Mononuclear cell (primary cell): ENCODE measurements at regions not wholly inside any gene's neighbourhood (a gene's known extent, or its start where the extent isn't known, plus 50 kb on each side); places are given as distances from the start of the nearest gene placed in this dataset.

Source experiments
- H3K27me3 ChIP-seq: 2 replicates; pipeline ENCODE4 v1.6.0; 2011; ENCODE audit warnings: low read length, control low read depth; ENCODE audit not compliant: insufficient read depth
- H3K4me1 ChIP-seq: 2 replicates; pipeline ENCODE4 v1.5.1; 2011; ENCODE audit warnings: mild to moderate bottlenecking, low read length, control low read depth; ENCODE audit not compliant: insufficient read depth
- H3K4me3 ChIP-seq: 2 replicates; pipeline ENCODE4 v1.5.1; 2011; ENCODE audit warnings: mild to moderate bottlenecking, low read length, moderate library complexity
- H3K9me3 ChIP-seq: 2 replicates; pipeline ENCODE4 v1.5.1; 2011; ENCODE audit warnings: low read depth, mild to moderate bottlenecking, control low read depth, low read length

- Histone ChIP-seq H3K4me1 (no peaks in the 10 kb centered on the region), H3K4me3 (no peak overlapping the region), H3K27me3 (no peaks in the 10 kb centered on the region), H3K9me3 (no peaks in the 10 kb centered on the region)
These were observed 295.2 kb upstream of the PWP1 start for GRCh38 chr12:107390414-107390813.

GRCh38 chr12:107393043-107393717 lies 292.4 kb upstream of the PWP1 start:
- Histone ChIP-seq H3K4me1 (no peaks in the 10 kb centered on the region), H3K9me3 (no peaks in the 10 kb centered on the region), H3K27me3 (no peaks in the 10 kb centered on the region), H3K4me3 (no peak overlapping the region)

GRCh38 chr12:107394693-107395092 lies 290.9 kb upstream of the PWP1 start:
- Histone ChIP-seq H3K4me1 (no peaks in the 10 kb centered on the region), H3K27me3 (no peaks in the 10 kb centered on the region), H3K4me3 (no peak overlapping the region), H3K9me3 (no peaks in the 10 kb centered on the region)

- Histone ChIP-seq H3K4me1 (no peaks in the 10 kb centered on the region), H3K27me3 (no peaks in the 10 kb centered on the region), H3K9me3 (no peaks in the 10 kb centered on the region), H3K4me3 (no peak overlapping the region)
These were observed 289.8 kb upstream of the PWP1 start for GRCh38 chr12:107395817-107396216.

GRCh38 chr12:107396991-107397390 lies 288.6 kb upstream of the PWP1 start:
- Histone ChIP-seq H3K9me3 (no peaks in the 10 kb centered on the region), H3K4me3 (no peak overlapping the region), H3K27me3 (no peaks in the 10 kb centered on the region), H3K4me1 (peaks cover 4% of the 10 kb centered on the region)

- H3K4me1 ChIP-seq: peaks cover 4% of the 10 kb centered on the region
- H3K4me3 ChIP-seq: no peak overlapping the region
- H3K27me3 ChIP-seq: no peaks in the 10 kb centered on the region
- H3K9me3 ChIP-seq: no peaks in the 10 kb centered on the region
These were observed 287.6 kb upstream of the PWP1 start for GRCh38 chr12:107397890-107398500.

- Histone ChIP-seq H3K9me3 (no peaks in the 10 kb centered on the region), H3K4me3 (no peak overlapping the region), H3K4me1 (peaks cover 4% of the 10 kb centered on the region), H3K27me3 (no peaks in the 10 kb centered on the region)
These were observed 286.6 kb upstream of the PWP1 start for GRCh38 chr12:107399046-107399445.

GRCh38 chr12:107400686-107401447 lies 284.7 kb upstream of the PWP1 start:
- no peaks in the 10 kb centered on the region for H3K9me3 ChIP-seq
- no peak overlapping the region for H3K4me3 ChIP-seq
- H3K4me1 ChIP-seq: peaks cover 4% of the 10 kb centered on the region
- H3K27me3 ChIP-seq: no peaks in the 10 kb centered on the region

GRCh38 chr12:107402041-107403022 lies 283.3 kb upstream of the PWP1 start:
- Histone ChIP-seq H3K4me3 (no peak overlapping the region), H3K27me3 (no peaks in the 10 kb centered on the region), H3K4me1 (peaks cover 4% of the 10 kb centered on the region), H3K9me3 (no peaks in the 10 kb centered on the region)

- Histone ChIP-seq H3K9me3 (no peaks in the 10 kb centered on the region), H3K4me1 (peaks cover 4% of the 10 kb centered on the region), H3K27me3 (no peaks in the 10 kb centered on the region), H3K4me3 (no peak overlapping the region)
These were observed 280.6 kb upstream of the PWP1 start for GRCh38 chr12:107404981-107405380.

GRCh38 chr12:107405436-107405835 lies 280.2 kb upstream of the PWP1 start:
- Histone ChIP-seq H3K9me3 (no peaks in the 10 kb centered on the region), H3K4me1 (peaks cover 4% of the 10 kb centered on the region), H3K4me3 (no peak overlapping the region), H3K27me3 (no peaks in the 10 kb centered on the region)

GRCh38 chr12:107406932-107407331 lies 278.7 kb upstream of the PWP1 start:
- Histone ChIP-seq H3K9me3 (no peaks in the 10 kb centered on the region), H3K4me1 (no peaks in the 10 kb centered on the region)

GRCh38 chr12:107411792-107412535 lies 273.6 kb upstream of the PWP1 start:
- Histone ChIP-seq H3K9me3 (no peaks in the 10 kb centered on the region), H3K27me3 (no peaks in the 10 kb centered on the region), H3K4me1 (no peaks in the 10 kb centered on the region), H3K4me3 (no peak overlapping the region)

More at GRCh38 chr12:107406932-107407331, 278.7 kb upstream of the PWP1 start:
- no peak overlapping the region for H3K4me3 ChIP-seq
- H3K27me3 ChIP-seq: no peaks in the 10 kb centered on the region

- H3K9me3 ChIP-seq: no peaks in the 10 kb centered on the region
- H3K4me3 ChIP-seq: no peak overlapping the region
- no peaks in the 10 kb centered on the region for H3K4me1 ChIP-seq
- no peaks in the 10 kb centered on the region for H3K27me3 ChIP-seq
These were observed 270.5 kb upstream of the PWP1 start for GRCh38 chr12:107415071-107415470.
